Prostate gland (tissue), 2 donors: ENCODE measurements at regions not wholly inside any gene's neighbourhood (a gene's known extent, or its start where the extent isn't known, plus 50 kb on each side); places are given as distances from the start of the nearest gene placed in this dataset.

ENCODE experiments used
- DNase-seq: peaks from one replicate; pipeline ENCODE4 v3.0.0-alpha.2; 2019; ENCODE audit warnings: low spot score
- H3K27ac ChIP-seq, 2 donors: fragments of 200-600 bp; sonication (generic); 2 replicates each; pipeline ENCODE4 v1.5.1; 2017 to 2019
- H3K27me3 ChIP-seq: fragments of 200-600 bp; sonication (generic); replicated peaks from 2 replicates; pipeline ENCODE4 v1.5.1; 2019; ENCODE audit not compliant: insufficient read depth
- H3K36me3 ChIP-seq, 2 donors: fragments of 200-600 bp; sonication (generic); 1 replicate in 1 of 2; 2 replicates in 1 of 2; pipeline versions ENCODE4 v1.5.1 to v1.8.1; 2017 to 2019
- H3K4me1 ChIP-seq: fragments of 200-600 bp; sonication (generic); replicated peaks from 2 replicates; pipeline ENCODE4 v1.5.1; 2019
- H3K4me3 ChIP-seq, 2 donors: fragments of 200-600 bp; sonication (generic); 2 replicates each; pipeline ENCODE4 v1.5.1; 2017 to 2019
- H3K9me3 ChIP-seq: fragments of 200-600 bp; sonication (generic); 2 replicates; pipeline ENCODE4 v1.5.1; 2017
- CTCF ChIP-seq, 4 experiments: fragments of 200-600 bp in 2 of 4; fragments of 450-650 bp in 2 of 4; sonication (generic) in 2 of 4; IDR thresholded peaks; 1 replicate in 3 of 4; 2 replicates in 1 of 4; pipeline ENCODE4 v1.5.1; 2016 to 2019; ENCODE audit warnings: antibody characterized with exemption in 4 of 4, mild to moderate bottlenecking in 2 of 4, moderate library complexity in 2 of 4
- POLR2A ChIP-seq: fragments of 450-650 bp; IDR thresholded peaks from one replicate; pipeline ENCODE4 v1.6.1; 2016; ENCODE audit warnings: antibody characterized with exemption, mild to moderate bottlenecking
- POLR2AphosphoS5 ChIP-seq: sonication (generic); formaldehyde crosslinking; IDR thresholded peaks from one replicate; pipeline ENCODE4 v1.6.1; 2017; ENCODE audit warnings: antibody characterized with exemption
- WGBS: methylation state at CpG from one replicate; pipeline ENCODE4 v1.1.5; 2018; 5-methylcytosine and 5-hydroxymethylcytosine counted together
- intact Hi-C: fragments of 100-400 bp; cut with DNase I; formaldehyde crosslinking; loops from one replicate; pipeline ENCODE4 v1.14.2; 2022

GRCh38 chr6:87903323-87903722 lies 144.3 kb upstream of the SPACA1 start:
- no peaks in the 10 kb centered on the region for H3K9me3 ChIP-seq
- TF ChIP-seq POLR2AphosphoS5 (no peak), POLR2A (no peak), CTCF (IDR thresholded peaks at IDR 0.05) (no peak)
- H3K4me3 ChIP-seq: no peak overlapping the region
- intact Hi-C loops: no loop called here
- no peak for DNase-seq
- no peaks in the 10 kb centered on the region for H3K36me3 ChIP-seq
- H3K27me3 ChIP-seq: no peaks in the 10 kb centered on the region
- WGBS: 75% methylated on average over 12 of the region's 12 CpGs
- H3K4me1 ChIP-seq: no peaks in the 10 kb centered on the region
- no peak overlapping the region for H3K27ac ChIP-seq

- no peaks in the 10 kb centered on the region for H3K9me3 ChIP-seq
- H3K27ac ChIP-seq: no peak overlapping the region
- no peaks in the 10 kb centered on the region for H3K4me1 ChIP-seq
- H3K4me3 ChIP-seq: no peak overlapping the region
- H3K36me3 ChIP-seq: no peaks in the 10 kb centered on the region
- intact Hi-C loops: no loop called here
- no peak for TF ChIP-seq POLR2AphosphoS5
- TF ChIP-seq CTCF (IDR thresholded peaks at IDR 0.05): no peak
- TF ChIP-seq POLR2A: no peak
- no peak for DNase-seq
- H3K27me3 ChIP-seq: no peaks in the 10 kb centered on the region
Observed at GRCh38 chr6:87902383-87902782, 145.3 kb upstream of the SPACA1 start.

GRCh38 chr6:87901613-87902012 lies 146.0 kb upstream of the SPACA1 start:
- 65% methylated on average over 1 of the region's 1 CpG for WGBS

GRCh38 chr6:87900160-87900698 lies 147.4 kb upstream of the SPACA1 start:
- H3K4me3 ChIP-seq: no peak overlapping the region
- WGBS: 89% methylated on average over 6 of the region's 6 CpGs
- no peak for DNase-seq
- no peaks in the 10 kb centered on the region for H3K4me1 ChIP-seq
- no peaks in the 10 kb centered on the region for H3K9me3 ChIP-seq
- H3K27me3 ChIP-seq: no peaks in the 10 kb centered on the region
- intact Hi-C loops: no loop called here
- no peaks in the 10 kb centered on the region for H3K36me3 ChIP-seq
- TF ChIP-seq POLR2A (no peak), POLR2AphosphoS5 (no peak), CTCF (IDR thresholded peaks at IDR 0.05) (no peak)
- no peak overlapping the region for H3K27ac ChIP-seq

More at GRCh38 chr6:87901613-87902012, 146.0 kb upstream of the SPACA1 start:
- H3K4me1 ChIP-seq: no peaks in the 10 kb centered on the region
- H3K4me3 ChIP-seq: no peak overlapping the region
- no peak overlapping the region for H3K27ac ChIP-seq
- DNase-seq: no peak
- TF ChIP-seq POLR2AphosphoS5: no peak
- no peak for TF ChIP-seq CTCF (IDR thresholded peaks at IDR 0.05)
- TF ChIP-seq POLR2A: no peak
- H3K9me3 ChIP-seq: no peaks in the 10 kb centered on the region
- no peaks in the 10 kb centered on the region for H3K36me3 ChIP-seq
- no peaks in the 10 kb centered on the region for H3K27me3 ChIP-seq
- intact Hi-C loops: no loop called here

GRCh38 chr6:87899499-87900147 lies 148.0 kb upstream of the SPACA1 start:
- no peak for TF ChIP-seq POLR2A
- no peak for TF ChIP-seq POLR2AphosphoS5
- TF ChIP-seq CTCF (IDR thresholded peaks at IDR 0.05): no peak
- DNase-seq: no peak
- Histone ChIP-seq H3K9me3 (no peaks in the 10 kb centered on the region), H3K27me3 (no peaks in the 10 kb centered on the region), H3K4me3 (no peak overlapping the region), H3K4me1 (no peaks in the 10 kb centered on the region), H3K27ac (no peak overlapping the region), H3K36me3 (no peaks in the 10 kb centered on the region)
- intact Hi-C loops: no loop called here
- 74% methylated on average over 5 of the region's 5 CpGs for WGBS
